ENCODE measurements at regions not wholly inside any gene's neighbourhood (a gene's known extent, or its start where the extent isn't known, plus 50 kb on each side); places are given as distances from the start of the nearest gene placed in this dataset.
A peak's percentile ranks its signal among the peaks of the same experiment; 100 is the strongest.

DNA sequence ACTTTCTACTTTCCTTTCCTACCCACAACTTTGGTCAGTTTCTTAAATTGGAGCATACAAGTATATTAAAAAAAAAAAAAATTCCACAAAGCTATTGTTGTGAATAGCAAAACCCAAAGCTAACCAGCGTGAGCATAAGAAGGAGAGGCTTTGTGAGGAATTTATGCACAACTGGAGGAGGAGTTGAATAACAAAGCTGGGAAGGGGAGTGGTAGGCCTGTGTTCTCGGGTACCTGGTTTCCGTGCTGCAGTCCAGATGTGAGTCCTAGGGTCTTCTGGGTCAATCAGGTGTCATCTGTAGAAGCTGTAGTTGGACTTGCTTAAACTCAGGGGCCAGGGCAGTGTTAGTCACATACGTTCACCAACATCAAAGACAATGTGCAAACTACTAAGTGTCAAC lies 422.5 kb upstream of the SGCG start:
- Histone ChIP-seq H3K79me2 (ENCODE audit: insufficient read depth, low read length) (no peaks in the 10 kb centered on the region), H3K4me2 (ENCODE audit: insufficient read depth, insufficient read length, low read length) (no peak overlapping the region), H2AK5ac (ENCODE audit: insufficient read length, low read length) (no peak overlapping the region), H2BK12ac (ENCODE audit: insufficient read length, low read depth, low read length) (no peak overlapping the region), H4K91ac (ENCODE audit: insufficient read length, low read depth, low read length) (no peak overlapping the region), H3K27me3 (ENCODE audit: insufficient read depth, low read length) (no peaks in the 10 kb centered on the region), H4K8ac (replicated peaks; ENCODE audit: insufficient read length, low read depth, low read length) (no peak overlapping the region), H2BK20ac (ENCODE audit: low read depth, low read length, poor library complexity, severe bottlenecking) (no peak overlapping the region), H3K27ac (ENCODE audit: insufficient read length, low read depth, low read length) (no peak overlapping the region), H3K9me3 (ENCODE audit: control insufficient read depth, low read depth, low read length) (no peaks in the 10 kb centered on the region), H3K23ac (ENCODE audit: insufficient read length, low read depth, low read length) (no peak overlapping the region), H4K20me1 (ENCODE audit: control insufficient read depth, insufficient read depth, insufficient read length) (no peaks in the 10 kb centered on the region), H3K4ac (ENCODE audit: low read depth, low read length) (no peak overlapping the region), H4K5ac (ENCODE audit: insufficient read length, low read depth, low read length) (no peak overlapping the region), H3K79me1 (ENCODE audit: insufficient read depth, low read depth, low read length, poor library complexity, severe bottlenecking) (no peaks in the 10 kb centered on the region), H2BK120ac (ENCODE audit: low read depth, low read length, poor library complexity, severe bottlenecking) (no peak overlapping the region), H3K14ac (ENCODE audit: insufficient read depth, low read length) (no peak overlapping the region), H3K56ac (ENCODE audit: insufficient read length, low read depth, low read length) (no peak overlapping the region), H2BK15ac (ENCODE audit: low read depth, low read length) (no peak overlapping the region), H3K9ac (ENCODE audit: extremely low read depth, insufficient read length, low read length) (no peak overlapping the region), H2AFZ (ENCODE audit: low read length) (no peak overlapping the region), H3K18ac (ENCODE audit: insufficient read length, low read depth, low read length) (no peak overlapping the region), H3K4me1 (ENCODE audit: insufficient read depth, low read length) (no peaks in the 10 kb centered on the region; the same call in 1 of the 2 replicates), H3T11ph (ENCODE audit: low read length) (no peak overlapping the region), H2BK5ac (ENCODE audit: insufficient read length, low read length) (no peak overlapping the region), H3K23me2 (ENCODE audit: insufficient read length, low read depth, low read length, poor library complexity, severe bottlenecking) (no peaks in the 10 kb centered on the region)
- no peak overlapping the region; a peak in 1 of 5 replicates for H3K4me3 Mint-ChIP-seq
- no peak for DNase-seq
- H3K9me3 Mint-ChIP-seq: peaks cover 7 to 10% of the 10 kb centered on the region in 2 experiments
- peaks cover 4 to 9% (median 7%) of the 10 kb centered on the region in 3 experiments; a peak in 6 of 7 replicates for H3K36me3 Mint-ChIP-seq (ENCODE audit: insufficient read depth in 1 of 3, low read depth in 3 of 3)
- peaks cover 9 to 15% of the 10 kb centered on the region in 2 experiments for H3K4me1 Mint-ChIP-seq
- TF ChIP-seq, protein P1, sequence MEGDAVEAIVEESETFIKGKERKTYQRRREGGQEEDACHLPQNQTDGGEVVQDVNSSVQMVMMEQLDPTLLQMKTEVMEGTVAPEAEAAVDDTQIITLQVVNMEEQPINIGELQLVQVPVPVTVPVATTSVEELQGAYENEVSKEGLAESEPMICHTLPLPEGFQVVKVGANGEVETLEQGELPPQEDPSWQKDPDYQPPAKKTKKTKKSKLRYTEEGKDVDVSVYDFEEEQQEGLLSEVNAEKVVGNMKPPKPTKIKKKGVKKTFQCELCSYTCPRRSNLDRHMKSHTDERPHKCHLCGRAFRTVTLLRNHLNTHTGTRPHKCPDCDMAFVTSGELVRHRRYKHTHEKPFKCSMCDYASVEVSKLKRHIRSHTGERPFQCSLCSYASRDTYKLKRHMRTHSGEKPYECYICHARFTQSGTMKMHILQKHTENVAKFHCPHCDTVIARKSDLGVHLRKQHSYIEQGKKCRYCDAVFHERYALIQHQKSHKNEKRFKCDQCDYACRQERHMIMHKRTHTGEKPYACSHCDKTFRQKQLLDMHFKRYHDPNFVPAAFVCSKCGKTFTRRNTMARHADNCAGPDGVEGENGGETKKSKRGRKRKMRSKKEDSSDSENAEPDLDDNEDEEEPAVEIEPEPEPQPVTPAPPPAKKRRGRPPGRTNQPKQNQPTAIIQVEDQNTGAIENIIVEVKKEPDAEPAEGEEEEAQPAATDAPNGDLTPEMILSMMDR (conservative IDR thresholded peaks at IDR 0.05): no peak
- peak overlapping the region in 1 of 3 experiments; percentile 68; a peak in 1 of 7 replicates for H3K27ac Mint-ChIP-seq
- H3K27me3 Mint-ChIP-seq (ENCODE audit: low read depth): peaks cover 4% of the 10 kb centered on the region; the same call in 1 of the 2 replicates
- no CpG with 5 or more reads among the region's 4 CpGs for WGBS (ENCODE audit: extremely low coverage, insufficient read length, low lambda C conversion rate)
